ENCODE measurements at regions not wholly inside any gene's neighbourhood (a gene's known extent, or its start where the extent isn't known, plus 50 kb on each side); places are given as distances from the start of the nearest gene placed in this dataset.

DNA sequence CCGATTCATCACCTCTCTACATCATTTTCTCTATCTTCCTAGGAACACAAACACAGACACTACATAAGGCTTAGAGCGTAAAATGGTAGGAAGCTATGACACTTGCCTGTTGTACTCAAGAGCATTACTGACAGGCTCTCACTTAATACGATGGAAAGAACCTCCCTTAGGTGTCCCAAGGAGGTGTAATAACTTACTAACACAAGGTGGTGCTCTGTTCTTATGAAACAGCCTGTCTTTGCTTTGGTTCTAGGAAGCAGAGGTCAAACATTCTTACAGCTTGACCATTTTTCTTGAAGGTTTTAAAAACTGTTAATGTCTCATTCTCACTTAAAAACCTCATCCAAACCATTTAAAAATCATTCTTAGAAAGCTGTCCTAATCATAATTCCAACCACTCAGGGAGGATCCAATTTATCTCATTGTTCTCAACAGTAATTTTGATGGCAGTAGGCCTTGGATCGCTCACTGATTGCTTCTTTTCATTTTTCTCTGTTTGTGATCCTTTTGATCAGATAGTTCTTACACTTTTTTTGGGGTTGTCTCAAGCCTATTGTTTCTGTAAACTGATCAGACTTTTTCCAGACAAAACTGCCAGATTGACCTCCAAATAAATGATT, 317.8 kb upstream of the AGTR1 start:
- DNase-seq (ENCODE audit: low read depth) = peak; percentile 36

GRCh38 chr3:148381051-148381450, 316.7 kb upstream of the AGTR1 start:
- no peak for DNase-seq (ENCODE audit: low read depth)

- no peak for DNase-seq (ENCODE audit: low read depth)
These were observed 307.8 kb upstream of the AGTR1 start for GRCh38 chr3:148389916-148390315.

DNA sequence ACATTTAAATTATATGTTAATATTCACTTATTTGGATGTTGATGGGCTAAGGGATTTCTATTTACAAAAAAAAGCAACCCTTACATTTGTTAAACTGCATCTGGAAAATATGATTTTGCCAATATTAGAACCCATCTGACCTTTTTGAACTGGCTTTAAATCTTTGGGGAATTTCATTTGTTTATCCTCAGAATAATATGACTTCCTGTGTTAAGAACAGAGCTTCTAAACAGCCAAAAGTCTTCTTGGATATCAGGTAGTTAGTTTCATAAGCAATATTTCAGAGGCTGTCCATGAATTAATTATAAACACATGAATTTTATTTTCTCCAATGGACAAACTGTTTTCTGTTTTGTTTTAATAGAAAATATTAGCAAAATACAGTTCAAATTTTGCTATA, 301.9 kb upstream of the AGTR1 start:
- DNase-seq (ENCODE audit: low read depth) = no peak

DNA sequence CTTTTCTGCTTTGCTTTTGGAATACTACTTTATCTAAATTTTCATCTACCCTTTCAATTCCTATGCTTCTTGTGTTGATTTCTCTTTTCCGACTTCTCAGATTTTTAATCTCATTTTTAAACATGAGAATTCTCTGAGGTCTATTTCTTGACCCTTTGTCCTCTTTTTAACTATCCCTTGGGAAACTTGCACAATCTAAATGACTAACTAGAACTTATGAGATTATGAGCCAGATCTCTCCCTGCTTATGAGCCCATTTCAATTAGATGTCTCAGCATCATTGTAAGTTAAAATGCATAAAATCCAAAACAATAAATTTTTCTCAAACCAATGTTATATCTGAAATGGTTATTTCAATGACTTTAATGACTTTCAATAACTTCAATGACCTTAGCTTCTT, 296.9 kb upstream of the AGTR1 start:
- DNase-seq (ENCODE audit: low read depth) = no peak

GRCh38 chr3:148408667-148409066, 289.0 kb upstream of the AGTR1 start:
- DNase-seq (ENCODE audit: low read depth) = no peak

- DNase-seq (ENCODE audit: low read depth) = no peak
These were observed 277.5 kb upstream of the AGTR1 start for GRCh38 chr3:148420242-148420641.

GRCh38 chr3:148428862-148429605, 268.7 kb upstream of the AGTR1 start:
- no peak for DNase-seq (ENCODE audit: low read depth)

- DNase-seq (ENCODE audit: low read depth) = no peak
These were observed 264.0 kb upstream of the AGTR1 start for GRCh38 chr3:148433665-148434064.

DNA sequence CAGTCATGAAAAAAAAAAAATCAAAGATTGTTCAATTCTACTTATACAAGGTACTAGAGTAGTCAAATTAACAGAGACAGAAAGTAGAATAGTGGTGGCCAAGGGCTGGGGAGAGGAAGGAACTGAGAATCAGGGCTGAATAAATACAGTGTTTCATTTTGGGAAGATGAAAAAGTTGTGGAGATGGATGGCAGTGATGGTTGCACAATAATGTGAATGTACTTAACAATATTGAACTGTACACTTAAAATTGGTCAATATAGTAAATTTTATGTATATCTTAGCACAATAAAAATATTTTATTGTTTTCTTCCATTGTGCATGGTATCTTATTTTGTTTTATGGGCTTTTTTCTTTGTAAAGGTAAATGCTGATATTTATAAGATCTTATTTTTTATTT, 262.2 kb upstream of the AGTR1 start:
- no peak for DNase-seq (ENCODE audit: low read depth)

GRCh38 chr3:148439254-148439822, 258.4 kb upstream of the AGTR1 start:
- DNase-seq (ENCODE audit: low read depth) = no peak

DNA sequence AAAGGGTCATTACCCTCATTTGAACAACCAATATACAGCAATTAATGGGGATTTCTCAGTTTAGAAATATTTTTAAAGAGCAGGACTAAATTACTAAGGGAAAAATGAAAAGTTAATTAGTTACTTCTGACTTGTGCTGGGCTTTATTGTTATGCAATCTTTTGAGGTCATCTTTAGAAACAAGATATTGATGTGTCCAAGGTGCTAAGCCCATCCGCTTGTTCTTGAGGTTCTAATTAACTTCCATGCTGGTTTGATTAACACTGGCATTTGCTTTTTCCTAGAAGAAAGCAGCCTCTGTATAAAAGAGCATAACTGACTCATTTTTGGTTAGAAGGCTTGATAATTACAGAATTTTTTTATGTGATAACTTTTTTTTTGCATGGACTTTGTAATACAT, 256.5 kb upstream of the AGTR1 start:
- DNase-seq (ENCODE audit: low read depth) = no peak

GRCh38 chr3:148450819-148451218, 246.9 kb upstream of the AGTR1 start:
- DNase-seq (ENCODE audit: low read depth) = no peak

DNA sequence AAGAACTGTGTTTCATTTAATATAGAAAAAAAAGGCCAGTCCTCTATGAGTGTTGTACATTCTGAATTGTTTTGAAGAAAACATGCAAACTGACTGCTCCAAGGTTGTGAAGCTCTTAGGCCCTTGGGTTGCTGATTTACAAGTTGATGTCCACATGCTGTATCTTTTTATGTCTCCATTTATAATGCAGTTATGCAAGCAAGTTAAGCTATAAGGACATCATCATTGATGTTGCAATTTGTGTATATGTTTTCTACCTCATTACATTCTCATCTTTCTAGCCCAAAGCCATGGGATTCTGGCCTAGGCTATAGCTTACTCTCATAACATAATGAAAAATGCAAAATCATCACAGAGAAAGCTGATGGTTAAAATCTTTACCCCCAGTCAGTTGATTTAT, 245.7 kb upstream of the AGTR1 start:
- DNase-seq (ENCODE audit: low read depth) = no peak

DNA sequence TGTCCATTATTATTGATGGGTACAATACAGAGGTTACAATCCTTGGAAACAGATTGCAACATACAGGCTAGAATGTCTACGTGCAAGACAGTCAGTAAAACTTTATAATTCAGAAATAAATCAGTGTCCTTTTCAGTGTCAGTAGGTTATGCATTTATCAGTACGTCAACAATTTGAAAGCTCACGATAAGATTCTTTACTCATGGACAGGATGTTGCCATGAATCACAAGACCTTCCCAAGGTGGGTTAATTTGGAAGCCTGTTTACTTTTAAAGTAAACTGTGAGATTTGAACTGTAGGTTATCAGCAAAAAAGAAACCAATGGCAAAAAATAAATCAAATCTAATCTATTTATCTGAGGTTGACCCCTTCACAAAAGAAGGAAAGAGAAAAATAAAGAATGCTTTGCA, 243.9 kb upstream of the AGTR1 start:
- DNase-seq (ENCODE audit: low read depth) = no peak

DNA sequence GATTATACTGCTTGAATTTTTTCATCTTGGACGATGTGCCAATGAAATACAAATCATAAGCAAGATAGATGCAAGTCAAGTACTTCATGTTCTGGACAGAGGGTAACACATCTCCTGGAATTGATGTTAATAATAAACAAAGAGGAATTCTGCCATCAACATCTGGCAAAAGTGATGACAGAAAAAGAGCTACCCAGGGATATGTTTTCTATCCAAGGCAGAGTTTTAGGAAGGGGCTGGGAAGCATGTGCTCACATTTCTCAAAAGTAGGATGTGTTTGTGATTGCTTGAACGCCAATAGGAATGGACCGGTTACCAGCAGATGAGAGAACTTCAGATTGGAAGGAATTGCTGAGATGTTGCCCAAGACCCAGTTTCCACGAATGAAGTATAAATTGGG, 242.6 kb upstream of the AGTR1 start:
- no peak for DNase-seq (ENCODE audit: low read depth)

DNA sequence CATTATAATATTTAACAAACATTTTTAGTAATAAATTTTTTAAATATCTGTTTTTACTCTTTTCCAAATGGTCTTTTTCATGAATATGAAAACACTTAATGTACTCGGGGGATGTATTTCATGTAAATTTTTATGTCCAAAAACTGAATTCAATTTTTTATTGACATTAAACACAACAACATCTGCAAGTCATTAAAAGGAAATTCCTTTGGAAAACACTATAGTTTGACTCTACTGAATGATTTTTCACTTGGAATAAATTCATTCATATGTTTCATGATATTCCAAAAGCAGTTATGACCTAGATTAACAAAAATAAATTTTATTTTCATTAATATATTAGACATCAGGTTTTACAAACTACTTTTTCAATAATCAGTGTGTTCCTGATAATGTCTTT, 239.8 kb upstream of the AGTR1 start:
- DNase-seq (ENCODE audit: low read depth) = no peak

GRCh38 chr3:148459931-148460513, 237.7 kb upstream of the AGTR1 start:
- no peak for DNase-seq (ENCODE audit: low read depth)

DNA sequence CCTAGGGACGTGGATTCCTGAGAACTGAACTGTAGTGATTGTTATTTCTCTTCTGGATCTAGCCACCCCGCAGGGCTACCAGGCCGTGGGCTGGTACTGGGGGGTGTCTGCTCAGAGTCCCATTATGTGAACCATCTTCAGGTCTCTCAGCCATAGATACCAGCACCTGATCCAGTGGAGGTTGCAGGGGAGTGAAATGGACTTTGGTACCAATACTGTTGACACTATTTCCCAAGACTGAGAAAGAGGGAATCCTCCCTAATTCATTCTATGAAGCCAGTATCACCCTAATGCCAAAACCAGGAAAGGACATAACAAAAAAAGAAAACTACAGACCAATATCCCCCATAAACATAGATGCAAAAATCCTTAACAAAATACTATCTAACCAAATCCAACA, 237.0 kb upstream of the AGTR1 start:
- DNase-seq (ENCODE audit: low read depth) = no peak

GRCh38 chr3:148464246-148464645, 233.5 kb upstream of the AGTR1 start:
- DNase-seq (ENCODE audit: low read depth) = peak; percentile 2

DNA sequence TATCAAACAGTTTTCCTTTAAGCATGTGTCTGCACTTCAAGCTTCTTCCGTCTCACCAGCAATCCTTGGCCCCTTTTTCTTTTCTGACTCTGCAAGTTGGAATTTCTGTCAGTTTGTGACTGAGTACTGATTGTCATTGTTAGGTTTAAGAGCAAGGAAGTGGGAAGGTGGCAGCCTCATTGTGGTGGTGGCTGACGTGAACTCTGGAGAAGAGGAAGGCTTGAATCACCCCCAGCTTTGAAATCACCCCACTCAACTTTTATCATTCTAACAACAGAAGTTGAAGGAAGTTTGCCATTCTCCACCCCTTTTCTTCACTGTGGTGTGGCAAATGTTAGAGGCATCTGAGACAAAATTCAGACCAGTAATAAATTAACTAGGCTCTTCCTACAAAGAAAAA, 231.6 kb upstream of the AGTR1 start:
- peak; percentile 2 for DNase-seq (ENCODE audit: low read depth)

DNA sequence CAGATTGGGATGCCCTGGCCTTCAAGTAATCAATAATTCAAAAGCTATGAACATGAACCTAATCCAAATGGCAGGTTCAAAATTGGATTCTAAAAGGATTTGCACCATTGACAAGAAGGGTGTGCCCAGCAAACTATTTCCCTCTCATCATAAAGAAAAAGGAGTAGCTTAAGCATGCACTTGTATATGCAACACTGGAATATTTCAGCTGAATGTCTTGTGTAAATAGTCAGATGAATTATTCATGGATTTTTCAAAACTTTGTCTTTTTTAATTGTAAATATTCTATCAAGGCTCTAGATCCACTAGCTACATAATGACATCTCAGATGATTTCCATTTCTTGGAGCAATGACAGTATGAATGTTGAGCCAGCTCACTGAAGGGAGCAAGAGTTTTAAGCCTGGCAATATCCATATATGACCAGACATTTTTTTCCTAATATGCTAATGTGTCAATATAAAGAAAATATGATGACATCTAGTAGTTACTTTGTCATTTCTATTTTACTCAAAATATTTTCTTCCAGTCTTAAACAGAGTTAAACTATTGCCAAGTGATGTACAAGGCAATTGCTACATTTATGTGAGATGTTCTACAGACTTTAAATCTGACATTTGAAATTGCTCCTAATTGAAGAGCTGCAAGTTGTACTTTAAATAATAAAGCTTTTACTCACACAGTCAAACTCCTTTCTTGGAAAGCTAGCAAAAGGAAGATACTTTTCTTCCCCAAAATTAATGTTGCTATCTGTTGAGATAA, 230.5 kb upstream of the AGTR1 start:
- no peak for DNase-seq (ENCODE audit: low read depth)

Data from RPMI7951 (cell line).